CD4-positive, alpha-beta T cell (primary cell): ENCODE measurements at regions not wholly inside any gene's neighbourhood (a gene's known extent, or its start where the extent isn't known, plus 50 kb on each side); places are given as distances from the start of the nearest gene placed in this dataset.

Experiments used
- ATAC-seq: fragments of 200-7000 bp; cut with Tn5 transposase; one replicate; pipeline ENCODE4 v1.10.0; 2022; ENCODE audit warnings: mild to moderate bottlenecking; ENCODE audit not compliant: poor library complexity
- CTCF ChIA-PET: fragments of 350-600 bp; sonication (Branson Sonifier 250); formaldehyde crosslinking; loops from one replicate; lab custom pipeline; 2021; ENCODE audit warnings: antibody characterized with exemption, inconsistent platforms; lab: Charles Lee
- POLR2A ChIA-PET: fragments of 350-600 bp; sonication (Branson Sonifier 250); formaldehyde crosslinking; loops from one replicate; lab custom pipeline; 2021; ENCODE audit warnings: antibody characterized with exemption, inconsistent platforms; lab: Charles Lee
- DNase-seq, 14 experiments: peaks; one replicate each; pipeline ENCODE4 v3.0.0-alpha.2; 2013 to 2020; ENCODE audit warnings: mixed read lengths in 2 of 14
- H3K27ac ChIP-seq, 2 donors: one replicate each; pipeline versions ENCODE4 v1.5.1 to v1.7.0; 2013; ENCODE audit warnings: low read length in 2 of 2, low read depth in 1 of 2, mild to moderate bottlenecking in 1 of 2
- H3K27me3 ChIP-seq, 2 experiments: 1 replicate in 1 of 2; 2 replicates in 1 of 2; pipeline versions ENCODE4 v1.6.1 to v1.7.0; 2013; ENCODE audit warnings: low read length in 2 of 2, control low read depth in 1 of 2, mild to moderate bottlenecking in 1 of 2, moderate library complexity in 1 of 2; ENCODE audit not compliant: insufficient read depth in 2 of 2, control insufficient read depth in 1 of 2
- H3K36me3 ChIP-seq: one replicate; pipeline ENCODE4 v1.6.1; 2013; ENCODE audit warnings: low read length, control low read depth; ENCODE audit not compliant: insufficient read depth
- H3K4me1 ChIP-seq: one replicate; pipeline ENCODE4 v1.6.1; 2013; ENCODE audit warnings: low read length, control low read depth; ENCODE audit not compliant: insufficient read depth
- H3K4me3 ChIP-seq: one replicate; pipeline ENCODE4 v1.5.1; 2013; ENCODE audit warnings: mild to moderate bottlenecking, low read length, moderate library complexity
- H3K9me3 ChIP-seq, 2 experiments: 1 replicate in 1 of 2; 2 replicates in 1 of 2; pipeline versions ENCODE4 v1.6.1 to v1.7.0; 2013; ENCODE audit warnings: low read length in 2 of 2, mild to moderate bottlenecking in 2 of 2, control low read depth in 1 of 2, moderate library complexity in 1 of 2; ENCODE audit not compliant: control insufficient read depth in 1 of 2, insufficient read depth in 1 of 2
- H3K27ac Mint-ChIP-seq: one replicate; pipeline ENCODE4 v1.8.0; 2020; ENCODE audit warnings: mixed read lengths
- H3K27me3 Mint-ChIP-seq: one replicate; pipeline ENCODE4 v1.8.0; 2021; ENCODE audit warnings: mixed read lengths
- H3K36me3 Mint-ChIP-seq: one replicate; pipeline ENCODE4 v1.8.0; 2021; ENCODE audit warnings: low read depth, mixed read lengths
- H3K4me1 Mint-ChIP-seq: one replicate; pipeline ENCODE4 v1.8.0; 2021; ENCODE audit warnings: low read depth, mixed read lengths
- H3K4me3 Mint-ChIP-seq: one replicate; pipeline ENCODE4 v1.8.0; 2020; ENCODE audit warnings: mild to moderate bottlenecking, mixed read lengths
- H3K9me3 Mint-ChIP-seq: one replicate; pipeline ENCODE4 v1.8.0; 2020; ENCODE audit warnings: mixed read lengths
- CTCF ChIP-seq: fragments of 200-600 bp; IDR thresholded peaks from one replicate; pipeline ENCODE4 v1.8.0; 2022; ENCODE audit warnings: antibody characterized with exemption, mild to moderate bottlenecking
- intact Hi-C, 2 experiments: fragments of 100-400 bp; cut with DNase I in 1 of 2; cut with micrococcal nuclease in 1 of 2; formaldehyde crosslinking; loops; one replicate each; pipeline versions ENCODE4 v1.15.1 to v1.9.0; 2023 to 2025; cut with DNase I, micrococcal nuclease

- no peak for TF ChIP-seq CTCF
- Histone ChIP-seq H3K27me3 (no peaks in the 10 kb centered on the region), H3K27ac (no peak overlapping the region), H3K9me3 (peaks cover 0 to 3% of the 10 kb centered on the region in 2 experiments), H3K36me3 (no peaks in the 10 kb centered on the region), H3K4me3 (no peak overlapping the region), H3K4me1 (no peaks in the 10 kb centered on the region)
- DNase-seq (no peak), ATAC-seq (no peak)
- H3K27me3 Mint-ChIP-seq, result peaks cover 9% of the 10 kb centered on the region
- H3K9me3 Mint-ChIP-seq, result no peaks in the 10 kb centered on the region
- H3K36me3 Mint-ChIP-seq, result no peaks in the 10 kb centered on the region
- no peak overlapping the region for H3K4me3 Mint-ChIP-seq
- intact Hi-C loops, result no loop called here
- H3K27ac Mint-ChIP-seq, result no peak overlapping the region
- ChIA-PET POLR2A (no interaction called here), CTCF (no interaction called here)
- H3K4me1 Mint-ChIP-seq, result no peaks in the 10 kb centered on the region
Measured at GRCh38 chr7:132899-133298, 59.5 kb upstream of the FAM20C start.

- H3K36me3 ChIP-seq, result no peaks in the 10 kb centered on the region
- DNase-seq (no peak), ATAC-seq (no peak)
- CTCF ChIA-PET, result no interaction called here
- H3K9me3 ChIP-seq, result peaks cover 0 to 3% of the 10 kb centered on the region in 2 experiments
- H3K27ac Mint-ChIP-seq, result no peak overlapping the region
- H3K4me1 Mint-ChIP-seq, result no peaks in the 10 kb centered on the region
- POLR2A ChIA-PET, result no interaction called here
- H3K4me3 Mint-ChIP-seq, result no peak overlapping the region
- peaks cover 9% of the 10 kb centered on the region for H3K27me3 Mint-ChIP-seq
- no peak overlapping the region for H3K27ac ChIP-seq
- H3K9me3 Mint-ChIP-seq, result no peaks in the 10 kb centered on the region
- H3K4me3 ChIP-seq, result no peak overlapping the region
- H3K27me3 ChIP-seq, result no peaks in the 10 kb centered on the region
- TF ChIP-seq CTCF, result no peak
- intact Hi-C loops, result no loop called here
- H3K36me3 Mint-ChIP-seq, result no peaks in the 10 kb centered on the region
- H3K4me1 ChIP-seq, result no peaks in the 10 kb centered on the region
Measured at GRCh38 chr7:133470-133869, 58.9 kb upstream of the FAM20C start.

GRCh38 chr7:134029-134428 is 58.3 kb upstream of the FAM20C start:
- intact Hi-C loops, result no loop called here
- POLR2A ChIA-PET, result no interaction called here
- ATAC-seq, result no peak
- Mint-ChIP-seq H3K27ac (no peak overlapping the region), H3K27me3 (peaks cover 9% of the 10 kb centered on the region), H3K36me3 (no peaks in the 10 kb centered on the region), H3K9me3 (no peaks in the 10 kb centered on the region), H3K4me1 (no peaks in the 10 kb centered on the region), H3K4me3 (no peak overlapping the region)
- Histone ChIP-seq H3K4me3 (no peak overlapping the region), H3K36me3 (no peaks in the 10 kb centered on the region), H3K9me3 (peaks cover 0 to 3% of the 10 kb centered on the region in 2 experiments), H3K27ac (no peak overlapping the region), H3K27me3 (no peaks in the 10 kb centered on the region), H3K4me1 (no peaks in the 10 kb centered on the region)
- no peak for TF ChIP-seq CTCF
- CTCF ChIA-PET, result no interaction called here
- no peak for DNase-seq
